ENCODE measurements at regions not wholly inside any gene's neighbourhood (a gene's known extent, or its start where the extent isn't known, plus 50 kb on each side); places are given as distances from the start of the nearest gene placed in this dataset.
"Not testable (repeated sequence)": the region's sequence is repeated elsewhere in the genome, so short reads cannot be mapped to it uniquely, and the experiment has no call there.

- H3K36me3 ChIP-seq (ENCODE audit: insufficient read depth, low read length); H4K20me1 ChIP-seq (ENCODE audit: insufficient read depth, low read length); CTCF ChIA-PET (ENCODE audit: unreplicated experiment); H3K9me2 ChIP-seq (ENCODE audit: insufficient read depth, low read length); H2AFZ ChIP-seq (ENCODE audit: low read length); DNase-seq (ENCODE audit: low spot score); BruUV-seq (replicated peaks); H3K27ac ChIP-seq (ENCODE audit: low read depth, low read length, poor library complexity, severe bottlenecking); POLR2A ChIA-PET; H3K9me3 ChIP-seq (ENCODE audit: low read length); H3K4me2 ChIP-seq (ENCODE audit: low read length); H3K4me3 ChIP-seq (ENCODE audit: low read depth, low read length, poor library complexity, severe bottlenecking); H3K79me2 ChIP-seq (ENCODE audit: insufficient read depth, low read depth, low read length); intact Hi-C loops (cut with micrococcal nuclease; ENCODE audit: unreplicated experiment); H3K4me1 ChIP-seq (ENCODE audit: insufficient read depth, low read length, poor library complexity, severe bottlenecking): not testable (repeated sequence)
These were observed 292.6 kb downstream of the RPIA start for GRCh38 chr2:88984079-88984478.

- POLR2A ChIA-PET; H3K4me3 ChIP-seq (ENCODE audit: low read depth, low read length, poor library complexity, severe bottlenecking); H3K27ac ChIP-seq (ENCODE audit: low read depth, low read length, poor library complexity, severe bottlenecking); H3K9me3 ChIP-seq (ENCODE audit: low read length); H3K4me1 ChIP-seq (ENCODE audit: insufficient read depth, low read length, poor library complexity, severe bottlenecking); intact Hi-C loops (cut with micrococcal nuclease; ENCODE audit: unreplicated experiment); H3K79me2 ChIP-seq (ENCODE audit: insufficient read depth, low read depth, low read length); DNase-seq (ENCODE audit: low spot score); BruUV-seq (replicated peaks); H3K9me2 ChIP-seq (ENCODE audit: insufficient read depth, low read length); H2AFZ ChIP-seq (ENCODE audit: low read length); H3K4me2 ChIP-seq (ENCODE audit: low read length); H4K20me1 ChIP-seq (ENCODE audit: insufficient read depth, low read length); CTCF ChIA-PET (ENCODE audit: unreplicated experiment); H3K36me3 ChIP-seq (ENCODE audit: insufficient read depth, low read length): not testable (repeated sequence)
These were observed 295.4 kb downstream of the RPIA start for GRCh38 chr2:88986721-88987330.

- H3K36me3 ChIP-seq (ENCODE audit: insufficient read depth, low read length); BruUV-seq (replicated peaks); H4K20me1 ChIP-seq (ENCODE audit: insufficient read depth, low read length); POLR2A ChIA-PET; H3K9me2 ChIP-seq (ENCODE audit: insufficient read depth, low read length); H3K4me3 ChIP-seq (ENCODE audit: low read depth, low read length, poor library complexity, severe bottlenecking); H2AFZ ChIP-seq (ENCODE audit: low read length); H3K27ac ChIP-seq (ENCODE audit: low read depth, low read length, poor library complexity, severe bottlenecking); H3K4me1 ChIP-seq (ENCODE audit: insufficient read depth, low read length, poor library complexity, severe bottlenecking); DNase-seq (ENCODE audit: low spot score); H3K9me3 ChIP-seq (ENCODE audit: low read length); H3K79me2 ChIP-seq (ENCODE audit: insufficient read depth, low read depth, low read length); CTCF ChIA-PET (ENCODE audit: unreplicated experiment); intact Hi-C loops (cut with micrococcal nuclease; ENCODE audit: unreplicated experiment); H3K4me2 ChIP-seq (ENCODE audit: low read length): not testable (repeated sequence)
These were observed 297.1 kb downstream of the RPIA start for GRCh38 chr2:88988617-88989016.

- DNase-seq (ENCODE audit: low spot score); H3K4me3 ChIP-seq (ENCODE audit: low read depth, low read length, poor library complexity, severe bottlenecking); POLR2A ChIA-PET; intact Hi-C loops (cut with micrococcal nuclease; ENCODE audit: unreplicated experiment); H4K20me1 ChIP-seq (ENCODE audit: insufficient read depth, low read length); H3K4me2 ChIP-seq (ENCODE audit: low read length); H3K4me1 ChIP-seq (ENCODE audit: insufficient read depth, low read length, poor library complexity, severe bottlenecking); H3K9me3 ChIP-seq (ENCODE audit: low read length); H3K79me2 ChIP-seq (ENCODE audit: insufficient read depth, low read depth, low read length); CTCF ChIA-PET (ENCODE audit: unreplicated experiment); H3K27ac ChIP-seq (ENCODE audit: low read depth, low read length, poor library complexity, severe bottlenecking); H2AFZ ChIP-seq (ENCODE audit: low read length); BruUV-seq (replicated peaks); H3K36me3 ChIP-seq (ENCODE audit: insufficient read depth, low read length); H3K9me2 ChIP-seq (ENCODE audit: insufficient read depth, low read length): not testable (repeated sequence)
These were observed 301.3 kb downstream of the RPIA start for GRCh38 chr2:88992819-88993218.

- CTCF ChIA-PET (ENCODE audit: unreplicated experiment); H3K27ac ChIP-seq (ENCODE audit: low read depth, low read length, poor library complexity, severe bottlenecking); H4K20me1 ChIP-seq (ENCODE audit: insufficient read depth, low read length); H3K4me1 ChIP-seq (ENCODE audit: insufficient read depth, low read length, poor library complexity, severe bottlenecking); H3K9me2 ChIP-seq (ENCODE audit: insufficient read depth, low read length); intact Hi-C loops (cut with micrococcal nuclease; ENCODE audit: unreplicated experiment); H3K4me3 ChIP-seq (ENCODE audit: low read depth, low read length, poor library complexity, severe bottlenecking); POLR2A ChIA-PET; DNase-seq (ENCODE audit: low spot score); H2AFZ ChIP-seq (ENCODE audit: low read length); H3K36me3 ChIP-seq (ENCODE audit: insufficient read depth, low read length); H3K4me2 ChIP-seq (ENCODE audit: low read length); H3K9me3 ChIP-seq (ENCODE audit: low read length); H3K79me2 ChIP-seq (ENCODE audit: insufficient read depth, low read depth, low read length); BruUV-seq (replicated peaks): not testable (repeated sequence)
These were observed 303.4 kb downstream of the RPIA start for GRCh38 chr2:88994856-88995255.

- H3K4me3 ChIP-seq (ENCODE audit: low read depth, low read length, poor library complexity, severe bottlenecking); H3K4me2 ChIP-seq (ENCODE audit: low read length); H2AFZ ChIP-seq (ENCODE audit: low read length); POLR2A ChIA-PET; H3K9me3 ChIP-seq (ENCODE audit: low read length); intact Hi-C loops (cut with micrococcal nuclease; ENCODE audit: unreplicated experiment); CTCF ChIA-PET (ENCODE audit: unreplicated experiment); H3K79me2 ChIP-seq (ENCODE audit: insufficient read depth, low read depth, low read length); H3K4me1 ChIP-seq (ENCODE audit: insufficient read depth, low read length, poor library complexity, severe bottlenecking); BruUV-seq (replicated peaks); H3K36me3 ChIP-seq (ENCODE audit: insufficient read depth, low read length); DNase-seq (ENCODE audit: low spot score); H3K9me2 ChIP-seq (ENCODE audit: insufficient read depth, low read length); H4K20me1 ChIP-seq (ENCODE audit: insufficient read depth, low read length); H3K27ac ChIP-seq (ENCODE audit: low read depth, low read length, poor library complexity, severe bottlenecking): not testable (repeated sequence)
These were observed 305.1 kb downstream of the RPIA start for GRCh38 chr2:88996588-88996987.

Data from OCI-LY7 (cell line).